EL (cell line): ENCODE measurements at regions not wholly inside any gene's neighbourhood (a gene's known extent, or its start where the extent isn't known, plus 50 kb on each side); places are given as distances from the start of the nearest gene placed in this dataset.
"Not testable (repeated sequence)": the region's sequence is repeated elsewhere in the genome, so short reads cannot be mapped to it uniquely, and the experiment has no call there.

Source experiments
- DNase-seq: peaks from one replicate; pipeline ENCODE4 v3.0.0-alpha.2; 2016

GRCh38 chr3:176155012-176155411, 1042.3 kb downstream of the TBL1XR1 start:
- no peak for DNase-seq

GRCh38 chr3:176149567-176149966, 1047.7 kb downstream of the TBL1XR1 start:
- no peak for DNase-seq

GRCh38 chr3:176147251-176147650, 1050.0 kb downstream of the TBL1XR1 start:
- DNase-seq, result no peak

GRCh38 chr3:176141837-176142236, 1055.4 kb downstream of the TBL1XR1 start:
- DNase-seq, result no peak

- no peak for DNase-seq
Observed at GRCh38 chr3:176120507-176120906, 1076.8 kb downstream of the TBL1XR1 start.

- no peak for DNase-seq
Observed at GRCh38 chr3:176119826-176120225, 1077.5 kb downstream of the TBL1XR1 start.

- no peak for DNase-seq
Observed at GRCh38 chr3:176106380-176106779, 1090.9 kb downstream of the TBL1XR1 start.

- no peak for DNase-seq
Observed at GRCh38 chr3:176097027-176097426, 1100.3 kb downstream of the TBL1XR1 start.

GRCh38 chr3:176093892-176094291, 1103.4 kb downstream of the TBL1XR1 start:
- not testable (repeated sequence) for DNase-seq

GRCh38 chr3:176090727-176091126, 1106.6 kb downstream of the TBL1XR1 start:
- no peak for DNase-seq

- DNase-seq, result no peak
Observed at GRCh38 chr3:176088962-176089383, 1108.3 kb downstream of the TBL1XR1 start.

- no peak for DNase-seq
Observed at GRCh38 chr3:176087066-176087697, 1110.1 kb downstream of the TBL1XR1 start.

- DNase-seq, result no peak
Observed at GRCh38 chr3:176079785-176080184, 1117.5 kb downstream of the TBL1XR1 start.

- peak; percentile 26 for DNase-seq
Observed at GRCh38 chr3:176078906-176079305, 1118.4 kb downstream of the TBL1XR1 start.

- no peak for DNase-seq
Observed at GRCh38 chr3:176075491-176075890, 1121.8 kb downstream of the TBL1XR1 start.

- DNase-seq, result no peak
Observed at GRCh38 chr3:176075046-176075445, 1122.2 kb downstream of the TBL1XR1 start.

GRCh38 chr3:176074096-176074495, 1123.2 kb downstream of the TBL1XR1 start:
- no peak for DNase-seq

- no peak for DNase-seq
Observed at GRCh38 chr3:176071943-176072342, 1125.3 kb downstream of the TBL1XR1 start.

GRCh38 chr3:176068750-176069149, 1128.5 kb downstream of the TBL1XR1 start:
- no peak for DNase-seq

- DNase-seq, result no peak
Observed at GRCh38 chr3:176058856-176059255, 1138.4 kb downstream of the TBL1XR1 start.

GRCh38 chr3:176055836-176056235, 1141.4 kb downstream of the TBL1XR1 start:
- DNase-seq, result no peak

- DNase-seq, result no peak
Observed at GRCh38 chr3:176051766-176052165, 1145.5 kb downstream of the TBL1XR1 start.

GRCh38 chr3:176046703-176047102, 1150.6 kb downstream of the TBL1XR1 start:
- no peak for DNase-seq

- DNase-seq, result peak; percentile 36
Observed at GRCh38 chr3:176041812-176042211, 1155.5 kb downstream of the TBL1XR1 start.

GRCh38 chr3:176041185-176041584, 1156.1 kb downstream of the TBL1XR1 start:
- DNase-seq, result no peak
